Suprapubic skin (tissue), 3 donors: ENCODE measurements at regions not wholly inside any gene's neighbourhood (a gene's known extent, or its start where the extent isn't known, plus 50 kb on each side); places are given as distances from the start of the nearest gene placed in this dataset.

Source experiments
- CTCF ChIP-seq, 2 donors: fragments of 200-600 bp in 1 of 2; fragments of 450-650 bp in 1 of 2; sonication (generic) in 1 of 2; IDR thresholded peaks; one replicate each; pipeline ENCODE4 v1.5.1; 2016 to 2019; ENCODE audit warnings: antibody characterized with exemption in 2 of 2, mild to moderate bottlenecking in 1 of 2, moderate library complexity in 1 of 2
- POLR2A ChIP-seq, 2 donors: fragments of 450-650 bp; IDR thresholded peaks; one replicate each; pipeline ENCODE4 v1.6.1; 2017; ENCODE audit warnings: antibody characterized with exemption in 2 of 2, mild to moderate bottlenecking in 2 of 2, moderate library complexity in 2 of 2

- TF ChIP-seq POLR2A (IDR thresholded peaks at IDR 0.05) (no peak), CTCF (IDR thresholded peaks at IDR 0.05) (no peak)
Measured at GRCh38 chr3:152549263-152549662, 280.5 kb downstream of the MBNL1 start.
